GM18511 (cell line): ENCODE measurements at regions not wholly inside any gene's neighbourhood (a gene's known extent, or its start where the extent isn't known, plus 50 kb on each side); places are given as distances from the start of the nearest gene placed in this dataset.

Experiments
- ATAC-seq: cut with Tn5 transposase; IDR thresholded peaks from one replicate; pipeline ENCODE4 v1.9.1; 2021; ENCODE audit warnings: mild to moderate bottlenecking, moderate library complexity; ENCODE audit not compliant: unreplicated experiment

DNA sequence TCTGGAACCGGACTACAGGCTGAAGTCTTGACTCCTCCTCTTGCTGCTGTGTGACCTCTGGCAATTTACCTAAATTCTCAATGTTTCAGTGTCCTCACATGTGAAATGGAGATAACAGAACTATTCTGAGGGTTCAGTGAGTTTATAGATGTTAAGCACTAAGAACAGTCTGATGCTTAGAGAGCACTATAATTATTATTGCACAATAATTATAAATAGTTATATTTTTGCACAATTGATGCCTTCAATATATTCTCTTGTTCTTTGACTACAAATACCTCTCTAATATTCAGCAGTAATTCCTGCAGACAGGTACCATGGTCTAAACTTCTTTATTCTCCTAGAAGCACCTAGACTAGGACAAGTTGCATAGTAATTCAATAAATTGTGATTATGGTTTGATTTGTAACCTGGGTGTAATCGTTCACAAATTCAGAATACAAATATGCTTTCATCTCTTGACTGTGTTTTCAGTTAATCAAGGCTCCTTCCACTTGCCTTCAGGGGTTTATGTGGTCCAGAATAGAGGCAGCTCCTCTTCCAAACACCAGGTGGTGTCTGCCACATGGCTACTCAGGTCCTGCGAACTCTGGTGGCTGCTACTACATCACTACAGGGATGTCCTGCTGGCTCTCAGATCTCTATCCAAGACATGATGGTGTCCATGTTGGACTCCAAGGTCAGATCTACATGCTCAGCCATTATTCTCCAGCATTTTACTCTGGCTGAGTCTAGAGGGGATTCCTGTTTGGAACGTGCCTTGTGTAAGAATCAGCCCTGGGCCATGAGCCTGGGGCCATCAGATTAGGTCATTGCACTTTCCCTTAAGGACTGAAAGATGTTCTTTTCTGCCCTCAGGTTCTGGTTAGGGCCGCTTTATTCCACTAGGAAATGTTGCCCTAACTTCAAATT is 103.4 kb downstream of the QRFPR start:
- ATAC-seq, result peak; percentile 50

DNA sequence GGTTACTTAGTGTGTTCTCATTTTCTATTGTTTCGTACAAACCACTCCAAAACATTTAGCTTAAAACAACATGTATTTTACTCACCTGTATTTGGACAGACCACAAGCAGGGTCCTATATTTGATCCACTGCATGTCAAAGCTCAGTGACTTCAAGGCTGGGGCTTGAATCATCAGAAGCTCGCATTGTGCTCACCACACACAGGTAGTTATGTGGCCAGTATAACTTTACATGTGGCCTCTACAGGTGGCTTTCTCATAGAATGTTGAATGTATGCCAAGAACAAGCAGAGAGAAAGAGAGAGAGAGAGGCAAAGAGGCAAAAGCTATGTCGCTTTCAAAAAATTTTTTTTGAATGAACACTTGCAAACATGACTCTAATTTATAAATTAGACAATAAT is 107.6 kb downstream of the QRFPR start:
- ATAC-seq, result no peak

DNA sequence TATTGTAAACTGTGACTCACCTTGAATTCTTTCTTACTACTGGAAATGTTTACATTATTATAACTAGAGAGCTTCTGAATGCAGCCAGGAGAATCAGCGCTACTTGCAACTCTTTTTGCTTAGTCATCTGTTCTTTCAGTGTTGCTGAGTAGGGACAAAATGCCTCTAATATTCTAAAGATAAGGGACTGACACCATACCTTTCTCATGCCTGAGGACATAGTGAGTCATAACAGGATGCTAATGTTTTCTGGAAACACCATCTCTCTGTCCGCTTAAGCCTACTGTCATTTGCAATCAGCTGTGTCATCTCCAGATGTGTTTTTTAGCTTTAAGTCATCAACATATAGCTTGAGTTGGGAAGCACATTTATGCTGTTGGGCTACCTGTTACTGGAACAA is 108.3 kb downstream of the QRFPR start:
- ATAC-seq, result peak; percentile 88

DNA sequence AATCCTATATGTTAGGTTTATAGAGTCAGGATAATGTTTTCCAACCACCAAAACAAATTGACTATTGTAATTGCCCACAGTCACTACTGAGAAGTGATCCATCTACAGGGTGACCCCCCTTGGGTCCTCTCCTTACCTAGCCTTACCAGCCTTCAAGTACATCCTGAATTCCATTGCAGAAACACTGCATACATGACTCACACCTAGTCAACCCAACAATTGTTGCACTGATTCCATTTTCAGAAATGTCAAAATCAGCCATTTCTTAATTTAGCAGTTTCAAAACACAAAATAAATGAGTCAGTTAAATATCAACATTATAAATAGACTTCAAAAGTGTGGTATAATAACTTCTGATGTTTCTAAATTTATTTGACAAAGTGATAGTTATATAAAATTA is 106.3 kb upstream of the TNIP3 start:
- ATAC-seq, result no peak

DNA sequence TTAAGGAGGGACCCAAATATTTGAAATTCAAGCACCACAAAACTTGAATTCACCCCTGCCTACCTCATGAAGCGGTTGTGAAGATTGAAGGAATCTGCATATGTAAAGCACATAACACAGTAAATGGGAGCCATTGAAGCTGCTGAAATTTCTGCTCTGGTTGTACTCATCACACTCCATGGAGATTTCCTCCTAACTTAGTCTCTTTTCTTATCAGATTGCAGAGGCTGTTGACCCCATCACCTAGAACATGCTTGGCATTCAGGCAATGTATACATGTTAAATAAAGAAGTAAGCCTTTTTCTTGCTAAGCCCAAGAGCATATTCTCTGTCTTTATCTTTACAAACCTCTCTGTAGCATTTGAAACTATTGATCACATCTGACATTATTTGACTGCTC is 104.9 kb upstream of the TNIP3 start:
- ATAC-seq, result no peak

DNA sequence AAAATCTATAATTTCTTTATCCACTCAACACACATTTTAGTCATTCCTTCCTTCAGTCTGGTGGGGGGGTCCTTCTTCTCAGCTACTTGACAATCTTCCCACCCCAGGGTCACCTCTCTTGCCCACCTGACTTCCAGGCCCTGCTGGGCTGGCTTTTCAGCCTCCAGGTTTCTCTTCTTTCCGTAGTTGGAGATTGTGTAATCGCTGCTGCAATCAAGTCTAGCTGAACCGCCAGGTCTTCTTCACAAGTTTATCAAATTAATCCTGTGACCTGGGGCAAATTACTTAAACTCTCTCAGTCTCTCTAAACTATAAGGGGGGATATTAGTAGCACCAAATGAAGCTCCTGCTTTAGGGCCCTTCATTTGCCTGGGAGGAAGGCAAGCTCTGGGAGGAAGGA is 102.9 kb upstream of the TNIP3 start:
- no peak for ATAC-seq

DNA sequence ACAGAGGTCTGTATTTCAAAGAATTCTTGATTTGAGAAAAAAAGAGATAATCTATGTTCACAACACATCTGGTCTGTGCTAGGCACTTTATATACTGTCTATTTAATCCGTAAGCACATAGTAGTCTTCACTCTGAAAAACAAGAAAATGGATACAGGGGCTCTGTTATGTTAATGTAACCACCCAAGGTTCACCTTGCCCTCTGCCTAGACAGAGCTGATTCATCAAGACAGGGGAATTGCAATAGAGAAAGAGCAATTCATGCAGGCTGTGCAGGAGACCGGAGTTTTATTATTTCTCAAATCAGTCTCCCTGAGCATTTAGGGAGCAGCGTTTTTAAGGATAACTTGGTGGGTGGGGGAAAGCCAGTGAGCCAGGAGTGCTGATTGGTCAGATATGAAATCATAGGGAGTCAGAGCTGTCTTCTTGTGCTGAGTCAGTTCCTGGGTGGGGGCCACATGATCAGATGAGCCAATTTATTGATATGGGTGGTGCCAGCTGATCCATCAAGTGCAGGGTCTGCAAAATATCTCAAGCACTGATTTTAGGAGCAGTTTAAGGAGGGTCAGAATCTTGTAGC is 92.9 kb upstream of the TNIP3 start:
- peak; percentile 0 for ATAC-seq

DNA sequence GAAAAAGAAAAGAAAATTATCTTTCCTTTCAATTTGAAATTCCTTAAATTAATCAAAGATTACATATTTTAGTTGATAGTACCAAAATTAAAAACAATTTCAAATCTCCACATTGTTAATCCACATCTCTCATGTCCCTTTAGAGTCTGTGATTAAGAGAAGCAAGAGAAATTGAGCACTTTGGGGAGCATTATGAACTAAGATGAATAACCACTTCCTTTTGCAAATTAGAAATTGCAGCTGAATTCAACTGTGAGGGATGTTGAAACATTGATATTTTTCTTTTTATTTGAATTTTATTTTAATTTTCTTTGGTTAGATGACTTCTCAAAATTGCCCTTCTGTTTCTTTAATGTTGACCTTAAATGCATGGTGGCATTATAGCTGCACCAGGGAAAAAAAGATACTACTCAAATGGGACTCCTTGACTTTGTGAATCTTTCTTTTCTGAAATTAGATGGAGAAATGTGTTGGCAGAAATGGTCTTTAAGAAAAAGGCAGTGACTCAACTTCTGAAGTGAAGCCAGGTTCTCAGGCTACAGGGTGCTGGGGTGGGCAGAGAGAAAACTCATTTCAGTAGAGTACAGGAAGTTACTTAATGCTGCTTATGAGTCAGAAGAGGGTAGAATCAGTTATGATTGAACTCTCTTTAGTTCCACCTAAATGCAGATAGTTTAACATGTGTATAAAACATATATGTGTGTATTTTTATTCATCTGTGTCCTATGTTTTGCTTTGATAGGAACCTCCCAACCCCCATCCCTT is 92.0 kb upstream of the TNIP3 start:
- peak; percentile 98 for ATAC-seq

DNA sequence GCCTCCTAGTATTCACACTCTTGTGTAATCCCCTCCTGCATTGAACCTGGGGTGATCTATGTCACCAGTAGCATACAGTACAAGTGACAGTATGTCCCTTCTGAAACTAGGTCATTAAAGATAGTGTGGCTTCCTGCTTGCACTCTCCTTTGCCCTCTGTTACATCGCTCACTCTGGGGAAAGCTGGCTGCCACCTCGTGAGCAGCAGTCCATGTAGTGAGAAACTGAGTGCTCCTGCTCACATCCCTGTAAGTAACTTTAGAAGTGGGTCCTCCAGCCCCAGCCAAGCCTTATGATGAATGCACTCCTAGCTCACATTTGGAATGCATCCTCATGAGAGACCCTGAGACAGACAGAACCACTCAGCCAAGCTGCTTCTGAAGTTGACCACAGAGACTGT is 89.8 kb upstream of the TNIP3 start:
- ATAC-seq, result no peak

DNA sequence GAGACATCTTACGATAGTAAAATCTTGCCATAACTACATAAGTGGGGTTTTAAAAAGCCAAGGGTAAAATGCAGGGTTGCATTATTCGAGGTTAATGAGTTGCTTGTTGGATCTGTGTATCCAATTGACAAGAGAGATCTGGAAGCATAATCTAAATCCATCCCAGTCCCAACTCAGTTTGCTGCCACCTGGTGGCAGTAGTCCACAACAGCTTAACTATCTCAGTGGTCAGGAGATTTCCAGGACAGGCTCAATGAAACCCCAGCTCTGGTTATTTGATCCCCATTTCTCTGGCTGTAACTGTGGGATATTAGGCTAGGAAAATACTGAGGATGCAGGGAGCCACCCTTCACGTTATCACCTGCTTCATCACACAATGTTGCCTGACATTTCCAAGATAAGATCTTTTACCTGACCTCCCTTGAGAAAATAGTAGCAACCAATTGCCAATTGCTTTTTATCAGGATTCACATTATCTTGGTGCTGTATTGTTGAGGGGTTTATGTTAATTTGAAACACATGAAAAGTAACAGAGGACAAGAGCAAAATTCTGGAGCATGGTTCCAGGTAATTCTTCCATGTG is 88.2 kb upstream of the TNIP3 start:
- ATAC-seq, result peak; percentile 36

DNA sequence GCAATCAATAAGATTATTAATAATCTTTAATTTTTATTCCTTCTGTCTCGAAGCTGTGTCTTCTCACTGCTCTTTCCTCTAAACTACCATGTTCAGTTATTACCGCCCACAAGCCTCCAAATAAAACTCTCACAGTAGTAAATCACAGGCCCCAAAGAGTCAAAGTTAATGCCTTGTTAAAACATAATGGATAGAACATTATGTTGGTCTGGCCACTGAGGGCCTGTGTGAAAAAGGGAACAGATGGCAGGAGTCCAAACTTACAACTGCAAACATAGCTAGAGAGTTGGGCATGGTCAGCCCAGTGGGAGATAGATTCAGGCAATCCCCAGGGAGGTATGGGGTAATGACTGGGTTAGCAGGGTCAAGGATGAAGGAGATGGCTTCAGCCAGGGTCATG is 84.6 kb upstream of the TNIP3 start:
- no peak for ATAC-seq

DNA sequence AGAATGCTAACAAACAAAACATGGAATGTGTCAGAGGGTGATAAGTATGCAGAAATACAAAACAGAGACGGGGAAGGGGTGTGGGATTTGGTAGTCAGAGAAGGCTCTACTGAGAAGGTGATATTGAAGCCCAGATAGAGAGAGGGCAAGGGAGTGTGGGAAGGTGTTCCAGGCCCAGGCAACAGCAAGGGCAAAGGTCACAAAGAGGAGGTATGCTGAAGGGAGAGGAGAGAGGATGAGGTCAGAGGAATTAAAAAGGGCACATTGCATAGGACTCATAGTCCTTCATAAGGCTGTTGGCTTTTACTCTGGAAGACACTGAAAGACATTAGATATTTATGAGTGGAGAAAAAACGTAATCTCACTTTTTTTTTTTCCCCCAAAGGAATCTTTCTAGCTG is 82.6 kb upstream of the TNIP3 start:
- no peak for ATAC-seq

DNA sequence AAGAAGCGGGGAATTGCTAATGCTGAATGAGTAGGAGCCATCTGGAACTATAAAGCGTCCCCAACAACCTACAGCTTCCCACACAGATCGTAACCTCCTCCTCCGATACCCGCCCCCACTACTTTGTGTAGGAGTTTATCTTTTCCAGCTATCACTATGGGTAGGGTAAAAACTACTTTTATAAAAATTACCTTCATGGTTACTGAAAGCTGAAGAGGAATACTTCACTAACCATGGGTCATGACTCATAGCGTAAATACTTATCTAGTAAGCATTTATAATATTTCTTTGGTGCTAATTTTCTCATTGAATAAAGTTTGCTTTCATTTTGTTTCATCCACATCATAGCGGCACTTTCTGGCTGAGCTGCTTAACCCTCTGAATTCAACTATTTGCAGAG is 79.4 kb upstream of the TNIP3 start:
- peak; percentile 65 for ATAC-seq

DNA sequence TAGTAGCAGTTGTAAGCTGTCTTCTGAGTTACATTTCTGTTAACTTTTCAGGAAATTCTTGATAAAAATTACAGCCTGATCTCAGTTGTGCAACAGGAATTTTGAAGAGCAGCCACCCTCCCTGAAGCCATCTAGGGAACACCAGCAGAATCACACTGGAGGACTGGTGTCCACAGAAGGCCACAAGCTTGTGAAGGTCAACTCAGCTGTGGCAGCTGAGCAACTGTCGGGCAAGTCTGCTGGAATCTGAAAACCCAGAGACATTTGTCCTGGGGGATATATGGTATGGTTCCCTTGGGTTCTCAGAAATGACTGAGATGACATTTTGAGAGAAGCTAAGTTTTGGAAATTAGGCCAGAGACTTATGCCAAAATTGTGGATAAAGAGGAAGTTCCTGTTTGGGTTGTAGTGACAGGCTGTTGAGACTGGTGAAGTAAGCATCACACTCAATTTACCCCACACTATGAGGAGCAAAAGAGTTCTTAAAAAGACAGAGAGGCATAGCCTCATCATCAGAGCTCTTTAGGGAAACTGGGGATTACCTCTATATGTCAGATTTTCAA is 78.1 kb upstream of the TNIP3 start:
- ATAC-seq, result no peak

DNA sequence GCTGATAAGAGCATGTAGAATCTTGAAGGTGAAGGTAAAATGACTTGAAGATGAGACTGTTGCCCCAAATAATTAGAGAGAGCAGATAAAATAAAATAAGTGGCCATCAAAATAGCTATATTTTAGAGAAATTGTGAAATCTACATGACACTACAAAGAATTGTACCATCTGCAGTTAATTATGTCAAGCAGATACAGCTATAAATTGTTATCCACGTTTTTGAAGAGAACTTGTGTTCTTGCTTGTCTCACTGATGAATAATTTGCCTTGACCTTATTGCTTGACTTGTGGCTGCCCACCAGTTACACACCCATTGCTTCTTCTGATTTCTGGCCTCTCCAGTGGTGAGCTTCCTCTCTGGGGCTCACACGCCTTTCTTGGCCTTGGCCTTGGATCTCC is 75.8 kb upstream of the TNIP3 start:
- no peak for ATAC-seq

DNA sequence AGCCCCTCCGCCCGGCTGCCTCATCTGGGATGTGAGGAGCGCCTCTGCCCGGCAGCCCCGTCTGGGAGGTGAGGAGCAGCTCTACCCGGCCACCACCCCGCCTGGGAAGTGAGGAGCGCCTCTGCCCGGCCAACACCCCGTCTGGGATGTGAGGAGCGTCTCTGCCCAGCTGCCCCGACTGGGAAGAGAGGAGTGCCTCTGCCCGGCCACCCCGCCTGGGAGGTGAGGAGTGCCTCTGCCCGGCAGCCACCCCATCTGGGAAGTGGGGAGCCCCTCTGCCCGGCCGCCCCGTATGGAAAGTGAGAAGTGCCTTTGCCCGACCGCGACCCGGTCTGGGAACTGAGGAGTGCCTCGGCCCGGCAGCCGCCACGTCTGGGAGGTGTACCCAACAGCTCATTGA is 74.3 kb upstream of the TNIP3 start:
- no peak for ATAC-seq

DNA sequence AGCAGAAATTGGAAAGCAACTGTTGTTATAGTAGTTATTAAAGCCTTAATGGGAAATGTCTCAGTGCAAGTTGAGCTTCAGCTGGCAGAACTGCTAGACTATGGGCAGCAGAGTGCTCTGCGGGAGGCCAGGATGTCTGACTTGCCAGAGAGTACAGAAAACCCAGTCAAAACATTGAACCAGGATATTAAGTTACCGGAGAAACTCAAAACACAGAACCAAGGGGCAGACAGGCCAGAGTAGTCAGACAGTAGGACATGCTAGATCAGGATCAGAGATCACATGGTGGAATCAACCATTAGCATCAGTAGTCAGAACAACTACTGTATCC is 72.9 kb upstream of the TNIP3 start:
- ATAC-seq, result no peak

DNA sequence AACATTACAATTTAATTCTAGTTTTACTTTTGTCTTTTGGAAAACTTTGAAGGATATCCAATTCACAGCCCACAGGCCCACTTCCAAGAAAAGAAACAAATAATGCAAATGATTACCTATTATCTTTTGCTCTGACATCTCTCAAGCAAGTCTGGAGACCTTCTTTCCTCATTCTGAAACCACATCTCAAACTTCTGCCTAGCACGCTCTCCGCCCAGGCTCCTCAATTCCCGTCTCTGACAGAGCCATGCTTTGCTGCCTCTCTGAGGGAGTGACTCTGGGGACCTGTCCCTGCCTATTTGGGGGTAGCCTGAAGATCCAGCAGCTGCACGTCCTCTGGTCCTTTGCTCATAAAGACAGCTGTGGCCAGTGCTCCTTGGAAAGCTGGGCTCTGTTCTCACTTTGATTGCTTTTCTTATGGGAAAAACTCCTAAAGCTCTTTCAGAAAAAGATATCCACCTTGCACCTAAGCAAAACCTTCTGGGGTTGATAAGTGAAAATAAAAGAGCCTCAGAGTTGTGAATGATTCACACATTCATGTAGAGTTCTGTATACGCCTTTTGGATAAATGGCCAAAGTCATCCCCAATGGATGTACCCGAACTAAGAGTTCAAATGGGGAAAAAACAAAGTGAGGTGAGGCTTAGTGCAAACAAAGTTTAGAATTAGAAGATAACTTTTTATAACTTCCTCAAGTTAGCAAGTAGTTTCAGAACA is 72.4 kb upstream of the TNIP3 start:
- no peak for ATAC-seq

DNA sequence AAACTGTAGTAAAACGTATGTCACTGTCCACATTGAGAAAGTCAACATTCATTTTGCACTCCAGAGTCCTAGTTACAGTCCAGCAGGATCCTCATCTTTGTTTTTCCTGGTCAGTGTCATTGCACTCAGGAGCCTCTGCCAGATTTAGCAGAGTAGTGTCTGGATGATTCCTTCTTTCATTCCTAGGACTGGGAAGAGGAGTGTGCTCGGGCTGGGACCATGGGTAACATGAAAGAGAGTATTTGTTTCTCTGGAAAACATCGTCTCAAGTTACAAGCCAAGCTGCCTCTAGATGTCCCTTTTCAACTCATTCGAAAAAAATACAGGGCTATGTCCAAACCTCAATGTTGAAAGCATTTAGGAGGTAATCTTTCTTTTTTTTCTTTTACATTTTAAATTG is 69.9 kb upstream of the TNIP3 start:
- ATAC-seq, result no peak

DNA sequence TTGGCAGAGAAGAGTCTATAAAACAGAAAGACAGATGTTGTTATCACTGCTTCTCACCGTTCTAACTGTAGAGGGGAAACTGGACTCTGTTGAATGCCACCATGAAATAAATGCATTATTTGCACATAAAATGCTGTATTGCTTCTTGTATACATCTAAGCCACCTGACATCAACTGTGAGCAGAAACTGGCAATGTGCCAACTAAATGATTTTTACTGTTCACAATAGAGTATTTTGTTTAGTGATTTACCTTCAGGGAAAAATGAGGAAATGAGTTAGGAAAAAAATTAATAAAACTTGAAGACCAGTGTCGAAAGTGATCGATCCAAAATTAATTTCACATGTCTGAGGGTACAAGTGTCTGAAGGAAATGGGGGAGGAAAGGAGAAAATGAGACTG is 65.9 kb upstream of the TNIP3 start:
- no peak for ATAC-seq

DNA sequence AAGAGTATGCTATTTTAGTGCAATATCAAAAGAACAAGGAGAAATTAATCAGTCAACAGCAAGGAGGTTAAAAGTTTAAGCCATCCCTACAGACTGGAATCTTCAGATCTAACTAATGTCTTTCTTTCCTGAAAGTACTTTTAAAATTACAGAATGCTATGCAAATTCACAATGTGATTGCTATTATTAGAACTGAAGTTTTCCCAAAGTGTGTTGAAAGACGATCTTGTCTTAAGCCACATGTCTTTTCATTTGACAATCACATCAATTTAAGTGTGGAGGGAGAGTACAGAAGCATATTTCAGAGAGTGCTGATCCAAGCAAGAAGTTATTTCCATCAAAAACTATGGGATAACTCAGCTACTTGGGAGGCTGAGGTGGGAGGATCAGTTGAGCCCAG is 64.7 kb upstream of the TNIP3 start:
- no peak for ATAC-seq
